LNCAP (cell line): ENCODE measurements at regions not wholly inside any gene's neighbourhood (a gene's known extent, or its start where the extent isn't known, plus 50 kb on each side); places are given as distances from the start of the nearest gene placed in this dataset.

ENCODE experiments used
- CTCF ChIP-seq: fragments of 450-650 bp; IDR thresholded peaks from 2 replicates; pipeline ENCODE4 v1.5.1; 2017; ENCODE audit warnings: mild to moderate bottlenecking

- TF ChIP-seq CTCF = no peak
These were observed 418.8 kb upstream of the NETO1 start for GRCh38 chr18:73286584-73286983.

GRCh38 chr18:73283788-73284187 is 416.0 kb upstream of the NETO1 start:
- no peak for TF ChIP-seq CTCF

GRCh38 chr18:73283032-73283431 is 415.2 kb upstream of the NETO1 start:
- no peak for TF ChIP-seq CTCF

- TF ChIP-seq CTCF = no peak
These were observed 411.7 kb upstream of the NETO1 start for GRCh38 chr18:73279498-73279897.

- no peak for TF ChIP-seq CTCF
These were observed 407.2 kb upstream of the NETO1 start for GRCh38 chr18:73274812-73275621.

- TF ChIP-seq CTCF = no peak
These were observed 403.3 kb upstream of the NETO1 start for GRCh38 chr18:73270920-73271634.

GRCh38 chr18:73264562-73264921 is 396.8 kb upstream of the NETO1 start:
- TF ChIP-seq CTCF = no peak
